Activated CD4-positive, alpha-beta T cell treated with anti-CD3 and anti-CD28 coated beads, Interleukin-2, amount 50 U/mL, for 1 hour (primary cell): ENCODE measurements at regions not wholly inside any gene's neighbourhood (a gene's known extent, or its start where the extent isn't known, plus 50 kb on each side); places are given as distances from the start of the nearest gene placed in this dataset.

Experiments
- DNase-seq: peaks from one replicate; pipeline ENCODE4 v3.0.0-alpha.2; 2020

DNA sequence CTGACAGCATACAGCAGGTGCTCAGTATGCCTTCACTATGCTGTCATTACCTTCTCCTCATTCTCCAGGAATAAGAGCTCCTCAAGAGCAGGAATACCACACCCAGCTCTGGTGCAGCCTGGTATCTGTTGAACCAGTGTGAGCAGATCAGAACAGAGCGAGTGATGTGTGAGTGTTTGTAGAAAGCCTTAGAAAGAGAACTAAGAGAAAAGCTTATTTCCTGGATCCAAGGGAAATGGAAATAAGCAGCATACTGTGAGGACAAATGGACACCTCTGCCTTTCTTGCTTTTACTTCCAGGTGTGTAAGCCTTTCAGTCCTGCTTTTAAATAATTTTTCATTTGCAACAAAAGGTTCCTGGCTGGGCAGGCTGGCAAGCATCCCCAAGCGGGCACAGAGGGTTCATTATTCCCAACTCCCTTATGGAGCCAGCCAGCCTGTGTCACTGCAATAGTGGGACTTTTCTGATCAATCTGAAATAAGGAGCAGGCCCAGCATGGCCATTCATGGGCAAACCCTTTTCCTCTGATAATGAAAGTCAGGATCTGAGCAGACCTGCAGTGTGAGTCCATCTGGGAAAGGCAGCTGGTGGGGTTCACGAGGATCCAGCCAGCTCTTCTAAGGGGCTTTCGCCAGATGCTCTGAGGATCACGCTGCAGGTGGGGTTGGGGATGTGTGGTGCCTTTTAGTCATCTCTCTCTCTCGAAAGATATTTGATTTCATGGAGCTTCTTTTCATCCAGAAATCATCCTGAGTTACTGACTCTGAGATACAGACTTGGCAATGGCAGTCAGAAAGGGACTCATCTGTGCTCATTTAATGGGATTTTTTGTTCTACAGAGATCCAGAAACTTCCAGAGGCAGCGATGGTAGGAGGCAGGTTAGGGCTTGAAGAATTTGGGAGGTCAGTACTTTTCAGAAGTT lies 594.9 kb upstream of the CFAP20DC start:
- no peak for DNase-seq

GRCh38 chr3:59641169-59641899 lies 591.5 kb upstream of the CFAP20DC start:
- no peak for DNase-seq

GRCh38 chr3:59632760-59633573 lies 583.1 kb upstream of the CFAP20DC start:
- DNase-seq, result no peak

DNA sequence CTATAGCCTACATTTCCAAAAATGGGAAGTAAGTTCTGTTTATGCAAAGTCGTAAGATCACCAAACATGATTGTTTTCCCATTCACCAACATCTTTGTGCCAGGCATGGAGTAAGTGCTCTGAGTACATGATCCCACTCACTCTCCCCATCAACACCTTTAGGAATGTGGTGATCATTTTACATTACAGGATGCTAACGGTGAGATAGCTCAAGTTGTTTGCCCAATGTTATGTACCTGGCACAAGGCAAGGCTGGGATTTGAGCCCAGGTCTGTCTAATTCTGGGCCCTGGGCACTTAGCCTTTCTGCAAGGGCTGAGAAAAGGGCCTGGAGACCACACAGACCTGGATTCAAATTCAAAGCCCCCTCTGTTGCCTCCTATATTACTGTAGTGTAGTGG lies 581.7 kb upstream of the CFAP20DC start:
- no peak for DNase-seq

DNA sequence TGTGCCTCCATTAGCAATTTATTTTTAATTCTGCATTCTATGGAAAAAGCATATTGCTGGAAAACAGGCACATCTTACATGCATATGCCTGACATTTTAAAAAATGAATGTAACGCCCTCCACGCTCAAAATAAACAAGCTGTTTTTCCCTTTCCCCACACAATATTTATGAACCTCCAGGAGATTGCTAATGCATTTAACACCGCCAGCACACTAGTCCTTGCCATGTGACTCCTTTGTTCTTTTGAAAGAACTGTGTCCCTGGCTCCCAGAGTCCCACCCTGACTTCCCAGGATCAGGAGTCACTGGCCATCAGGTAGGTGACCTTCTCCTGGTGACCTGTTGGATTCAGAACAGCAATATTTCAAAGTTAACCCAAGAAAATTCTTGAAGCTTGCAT lies 571.2 kb upstream of the CFAP20DC start:
- DNase-seq, result no peak

DNA sequence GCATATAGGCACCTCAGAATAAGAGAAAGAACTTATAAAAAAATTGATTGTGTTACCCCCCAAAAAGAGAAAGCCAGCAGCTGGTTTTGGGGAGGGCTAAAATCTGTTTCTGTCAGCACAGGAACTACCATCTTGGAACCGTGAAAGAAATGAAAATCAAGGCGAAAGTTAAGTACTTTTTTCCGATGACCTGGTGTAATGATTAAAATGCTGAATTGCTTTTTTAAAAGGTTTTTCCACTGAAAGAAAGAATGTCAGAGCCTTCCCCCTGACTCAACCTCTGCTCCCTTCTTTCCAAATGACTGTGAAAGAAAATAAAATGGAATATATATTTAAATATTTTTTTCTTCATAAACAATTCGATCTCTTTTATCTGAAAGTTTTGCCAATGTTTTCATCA lies 570.5 kb upstream of the CFAP20DC start:
- no peak for DNase-seq

- no peak for DNase-seq
These were observed 562.6 kb upstream of the CFAP20DC start for GRCh38 chr3:59612444-59612715.

DNA sequence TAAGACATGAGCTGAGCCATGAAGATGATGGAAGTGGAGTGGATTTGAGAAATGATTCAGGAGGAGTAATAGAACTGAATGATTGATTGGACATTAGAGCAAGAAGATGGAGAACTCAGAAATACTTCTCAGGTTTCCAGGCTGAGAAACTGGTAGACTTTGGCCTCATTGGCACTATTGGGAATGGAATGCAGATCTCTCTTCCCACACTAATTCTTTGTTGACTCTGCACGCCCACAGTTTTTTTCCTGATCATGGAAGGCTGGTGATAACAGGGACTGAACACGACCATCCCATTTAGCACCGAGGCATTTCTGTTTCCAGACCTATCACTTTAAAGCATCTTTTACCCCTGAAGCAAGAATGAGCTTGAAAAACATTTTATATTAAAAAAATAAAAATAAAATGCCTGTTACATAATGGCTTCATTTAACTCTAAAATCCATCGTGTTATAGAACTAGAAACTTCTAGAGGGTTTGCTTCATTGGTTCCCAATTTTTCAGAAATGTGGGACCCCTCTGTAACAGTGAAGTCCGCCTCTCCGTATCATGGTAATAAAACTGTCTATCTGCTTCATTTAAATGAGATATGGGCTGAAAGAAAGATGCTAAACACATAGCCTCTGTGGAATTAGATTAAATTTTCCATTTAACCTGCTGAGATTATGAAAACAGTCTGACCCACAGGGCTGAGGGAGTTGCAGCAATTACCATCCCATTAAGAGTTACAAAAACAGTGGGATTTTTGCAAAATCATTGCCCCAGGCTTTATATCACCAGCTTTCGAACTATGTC lies 562.0 kb upstream of the CFAP20DC start:
- no peak for DNase-seq

DNA sequence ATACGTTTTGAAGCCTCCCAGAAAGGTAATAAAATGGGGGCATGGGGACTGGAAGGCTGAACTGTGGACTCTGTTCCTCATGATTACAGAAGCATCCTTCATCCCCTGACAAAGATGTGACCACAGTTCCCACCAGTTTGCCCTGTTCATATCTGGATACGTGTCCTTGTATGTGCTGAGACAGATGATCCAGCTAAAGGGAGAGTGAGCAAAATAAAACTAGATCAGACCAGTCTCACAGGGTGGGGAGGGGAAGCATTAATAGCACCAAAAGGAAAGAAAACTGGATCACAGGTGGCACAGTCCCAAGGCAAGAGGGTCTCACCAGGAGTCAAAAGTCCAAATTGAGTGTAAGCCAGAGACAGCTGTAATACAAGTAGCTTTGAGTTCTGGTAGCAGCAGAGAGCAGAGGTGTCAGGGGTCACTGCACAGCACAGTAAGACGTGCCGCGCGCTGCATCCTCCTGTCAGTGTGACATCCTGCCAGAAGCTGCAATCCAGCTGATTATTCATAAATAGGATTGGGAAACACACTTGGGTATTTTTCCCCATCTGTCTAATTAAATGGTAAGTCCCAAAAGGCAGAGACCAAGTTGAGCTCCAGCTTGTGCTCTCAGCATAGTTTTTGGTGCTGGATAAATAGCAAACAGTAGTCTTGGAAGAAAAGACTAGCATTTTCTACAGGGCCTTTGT lies 560.0 kb upstream of the CFAP20DC start:
- no peak for DNase-seq

GRCh38 chr3:59608356-59608755 lies 558.5 kb upstream of the CFAP20DC start:
- DNase-seq, result no peak

- DNase-seq, result no peak
These were observed 557.8 kb upstream of the CFAP20DC start for GRCh38 chr3:59607656-59608055.

DNA sequence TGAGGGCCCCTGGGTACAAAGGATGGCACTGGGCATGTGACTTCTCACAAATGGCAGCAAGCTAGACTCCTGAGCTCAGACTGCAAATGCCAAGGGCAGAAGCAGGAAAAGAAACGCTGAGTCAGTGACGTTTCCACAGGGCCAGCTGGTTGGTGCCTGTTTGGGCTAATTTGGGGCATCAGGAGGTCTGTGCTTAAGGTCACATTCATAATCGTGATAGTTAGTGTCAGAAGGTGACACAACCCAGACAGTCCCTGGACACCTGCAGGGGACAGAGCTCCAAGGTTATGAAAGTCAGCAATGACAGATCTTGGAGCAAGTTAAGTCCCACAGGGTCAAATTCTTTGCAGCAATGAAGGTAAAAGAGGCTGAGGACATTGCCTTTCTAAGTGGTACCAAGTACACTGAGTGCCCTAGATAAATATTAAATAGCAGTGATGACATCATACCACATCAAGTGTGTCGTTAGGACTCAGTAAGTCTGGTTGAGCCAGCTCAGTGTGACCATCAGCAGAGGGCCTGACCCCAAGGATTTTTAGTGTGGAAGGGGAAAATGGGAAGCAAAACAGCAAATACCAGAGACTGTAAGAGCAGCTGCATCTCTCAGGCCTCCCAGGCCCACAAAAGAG lies 556.9 kb upstream of the CFAP20DC start:
- no peak for DNase-seq

DNA sequence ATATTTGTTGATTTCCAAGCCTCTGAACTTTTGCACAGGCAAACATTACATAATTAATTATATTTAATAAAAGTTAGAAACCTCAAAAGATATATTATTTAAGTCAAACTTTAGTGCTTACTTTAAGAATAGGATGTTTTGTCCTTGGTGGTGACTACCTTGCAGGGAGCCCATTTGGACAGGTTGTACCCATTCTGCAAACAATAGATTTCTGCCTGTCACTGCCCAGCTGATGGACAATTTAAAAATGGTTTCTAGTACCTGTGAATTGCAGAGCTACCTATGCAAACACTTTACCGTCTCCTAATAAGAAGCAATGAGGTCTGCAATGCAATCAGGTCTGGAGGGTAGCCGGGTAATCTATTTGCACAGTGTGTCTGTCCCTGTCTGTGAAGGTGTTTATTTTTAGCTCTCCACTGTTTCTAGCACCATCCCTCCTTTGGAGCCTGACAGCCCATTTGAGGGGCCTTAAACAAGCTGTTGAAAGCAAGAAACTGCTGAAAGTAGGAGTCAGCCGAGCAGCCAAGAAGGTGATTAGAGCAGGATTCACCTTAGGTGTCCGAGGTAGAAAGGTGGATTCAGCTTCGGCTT lies 556.2 kb upstream of the CFAP20DC start:
- no peak for DNase-seq

DNA sequence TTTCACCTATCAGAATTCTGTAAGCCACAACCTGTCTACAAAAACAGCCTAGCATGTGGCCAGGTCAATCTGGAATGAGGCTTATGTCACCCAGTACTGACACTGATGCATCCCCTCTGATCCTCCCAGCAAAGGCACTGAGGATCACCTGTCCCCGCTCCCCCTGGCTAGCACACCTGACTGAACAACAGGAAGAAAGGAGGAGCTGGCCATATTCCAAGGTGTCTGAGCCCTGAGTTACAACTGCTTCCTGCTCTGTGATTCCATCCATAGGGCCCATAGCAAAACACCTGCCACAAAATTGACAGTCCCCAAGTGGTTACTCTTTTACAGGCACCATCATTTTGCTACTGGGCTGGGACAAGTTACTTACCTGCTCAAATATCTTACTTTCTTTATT lies 555.5 kb upstream of the CFAP20DC start:
- no peak for DNase-seq

- no peak for DNase-seq
These were observed 551.7 kb upstream of the CFAP20DC start for GRCh38 chr3:59601486-59601885.

- no peak for DNase-seq
These were observed 550.8 kb upstream of the CFAP20DC start for GRCh38 chr3:59600631-59601030.

- no peak for DNase-seq
These were observed 546.9 kb upstream of the CFAP20DC start for GRCh38 chr3:59596741-59597140.

DNA sequence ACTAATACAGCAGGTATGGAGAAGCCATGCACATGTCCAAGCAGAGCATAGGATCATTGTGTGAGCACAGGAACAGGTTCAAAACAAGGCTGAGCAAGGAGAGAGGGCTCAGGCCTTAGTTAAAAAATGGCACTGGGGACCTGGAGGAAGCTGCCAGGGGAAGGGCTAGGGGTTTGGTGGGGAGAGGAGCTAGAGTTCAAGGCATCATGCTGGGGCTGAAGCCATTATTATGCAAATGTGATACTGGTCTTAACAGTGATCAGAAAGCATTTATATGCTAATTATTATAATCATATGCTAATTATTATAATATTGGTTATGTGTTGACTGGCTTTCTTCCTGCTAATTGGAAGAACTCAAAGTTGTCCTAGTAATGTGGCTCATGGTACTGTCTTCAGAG lies 546.0 kb upstream of the CFAP20DC start:
- no peak for DNase-seq

- DNase-seq, result no peak
These were observed 543.6 kb upstream of the CFAP20DC start for GRCh38 chr3:59593380-59593779.

- no peak for DNase-seq
These were observed 531.2 kb upstream of the CFAP20DC start for GRCh38 chr3:59580996-59581395.

GRCh38 chr3:59580499-59580898 lies 530.7 kb upstream of the CFAP20DC start:
- DNase-seq, result no peak
